ENCODE measurements at regions not wholly inside any gene's neighbourhood (a gene's known extent, or its start where the extent isn't known, plus 50 kb on each side); places are given as distances from the start of the nearest gene placed in this dataset.

DNA sequence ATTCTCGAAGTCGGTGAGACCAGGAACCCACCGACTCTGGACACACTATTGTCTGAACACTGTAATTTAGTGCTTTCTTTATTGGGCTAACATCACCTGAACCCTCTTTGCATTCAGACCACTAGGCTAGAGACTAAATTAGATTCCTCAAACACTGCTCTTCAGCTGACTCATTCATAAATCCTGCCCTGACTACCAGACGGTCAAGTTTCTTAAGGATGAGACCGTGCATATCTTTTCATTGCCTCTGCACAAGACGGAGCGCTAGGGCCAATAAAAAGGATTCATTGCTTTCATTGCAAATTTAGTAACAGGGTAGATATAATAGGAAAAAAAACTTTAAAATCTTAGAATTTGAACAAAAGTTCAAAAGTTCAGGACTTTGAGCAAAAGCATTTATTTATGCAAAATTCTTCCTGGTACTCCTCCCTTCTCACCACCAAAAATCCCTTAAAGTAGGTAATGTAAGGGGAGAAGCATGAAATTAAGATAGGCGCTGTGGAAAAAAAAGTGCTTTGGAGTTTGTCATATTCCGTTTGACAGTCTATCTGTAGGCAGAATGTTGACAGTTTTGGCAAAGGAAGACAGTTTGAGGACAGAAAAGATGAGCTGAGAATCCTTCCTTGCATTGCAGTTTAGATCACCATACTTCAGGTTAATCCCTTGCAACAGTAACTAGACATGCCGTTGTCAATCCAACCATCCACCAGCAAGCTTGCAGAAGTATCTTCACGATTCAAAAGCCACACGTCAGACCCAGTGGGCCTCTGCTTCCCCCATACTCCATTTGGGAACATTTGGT, 328.6 kb upstream of the JARID2 start:
- TF ChIP-seq, protein P1, sequence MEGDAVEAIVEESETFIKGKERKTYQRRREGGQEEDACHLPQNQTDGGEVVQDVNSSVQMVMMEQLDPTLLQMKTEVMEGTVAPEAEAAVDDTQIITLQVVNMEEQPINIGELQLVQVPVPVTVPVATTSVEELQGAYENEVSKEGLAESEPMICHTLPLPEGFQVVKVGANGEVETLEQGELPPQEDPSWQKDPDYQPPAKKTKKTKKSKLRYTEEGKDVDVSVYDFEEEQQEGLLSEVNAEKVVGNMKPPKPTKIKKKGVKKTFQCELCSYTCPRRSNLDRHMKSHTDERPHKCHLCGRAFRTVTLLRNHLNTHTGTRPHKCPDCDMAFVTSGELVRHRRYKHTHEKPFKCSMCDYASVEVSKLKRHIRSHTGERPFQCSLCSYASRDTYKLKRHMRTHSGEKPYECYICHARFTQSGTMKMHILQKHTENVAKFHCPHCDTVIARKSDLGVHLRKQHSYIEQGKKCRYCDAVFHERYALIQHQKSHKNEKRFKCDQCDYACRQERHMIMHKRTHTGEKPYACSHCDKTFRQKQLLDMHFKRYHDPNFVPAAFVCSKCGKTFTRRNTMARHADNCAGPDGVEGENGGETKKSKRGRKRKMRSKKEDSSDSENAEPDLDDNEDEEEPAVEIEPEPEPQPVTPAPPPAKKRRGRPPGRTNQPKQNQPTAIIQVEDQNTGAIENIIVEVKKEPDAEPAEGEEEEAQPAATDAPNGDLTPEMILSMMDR (IDR thresholded peaks at IDR 0.05): no peak
- TF ChIP-seq POLR2AphosphoS5 (IDR thresholded peaks at IDR 0.05): no peak
